Activated CD4-positive, alpha-beta T cell treated with anti-CD3 and anti-CD28 coated beads for 24 hours (primary cell): ENCODE measurements at regions not wholly inside any gene's neighbourhood (a gene's known extent, or its start where the extent isn't known, plus 50 kb on each side); places are given as distances from the start of the nearest gene placed in this dataset.

Experiments used
- DNase-seq, 2 donors: peaks; one replicate each; pipeline ENCODE4 v3.0.0-alpha.2; 2020; ENCODE audit warnings: low read depth in 2 of 2

DNA sequence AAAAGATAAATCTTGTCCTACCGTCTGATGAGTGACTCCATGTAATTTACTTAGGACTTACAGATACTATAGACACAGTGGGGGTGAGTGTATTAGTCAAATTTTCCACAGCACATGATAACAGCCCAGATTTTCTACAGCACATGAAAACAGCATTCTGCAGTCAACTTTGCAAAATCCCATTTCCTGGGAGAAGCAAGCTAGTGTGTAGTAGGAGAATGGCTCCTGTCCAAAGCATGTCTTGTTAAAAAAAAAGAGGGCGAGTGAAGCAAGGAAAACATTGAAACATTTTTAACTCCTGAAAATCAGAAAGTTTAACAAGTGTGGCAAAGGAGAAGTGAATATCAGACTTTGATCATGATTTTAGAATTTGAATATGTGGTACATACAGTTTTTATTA lies 817.8 kb upstream of the FAM98A start:
- DNase-seq: no peak

GRCh38 chr2:34414856-34415255 lies 815.8 kb upstream of the FAM98A start:
- DNase-seq: no peak

GRCh38 chr2:34408100-34408499 lies 809.0 kb upstream of the FAM98A start:
- no peak for DNase-seq

DNA sequence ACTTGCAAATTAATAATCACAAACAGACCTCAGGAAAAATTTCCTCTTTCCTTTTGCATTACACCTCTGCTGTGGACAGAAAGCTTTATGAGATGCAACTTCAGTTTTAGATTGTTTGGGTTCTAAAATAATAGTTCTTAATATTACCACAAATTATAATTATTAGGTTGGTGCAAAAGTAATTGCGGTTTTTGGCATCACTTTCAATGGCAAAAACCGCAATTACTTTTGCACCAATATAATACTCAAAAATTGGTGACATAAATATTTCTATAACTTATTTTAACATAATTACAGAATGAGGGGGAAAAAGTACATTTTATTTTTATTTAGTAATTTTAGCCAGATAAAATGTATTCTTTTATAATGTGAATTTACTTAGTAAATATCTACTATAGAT lies 804.4 kb upstream of the FAM98A start:
- DNase-seq: no peak

GRCh38 chr2:34402376-34402775 lies 803.3 kb upstream of the FAM98A start:
- DNase-seq: no peak

DNA sequence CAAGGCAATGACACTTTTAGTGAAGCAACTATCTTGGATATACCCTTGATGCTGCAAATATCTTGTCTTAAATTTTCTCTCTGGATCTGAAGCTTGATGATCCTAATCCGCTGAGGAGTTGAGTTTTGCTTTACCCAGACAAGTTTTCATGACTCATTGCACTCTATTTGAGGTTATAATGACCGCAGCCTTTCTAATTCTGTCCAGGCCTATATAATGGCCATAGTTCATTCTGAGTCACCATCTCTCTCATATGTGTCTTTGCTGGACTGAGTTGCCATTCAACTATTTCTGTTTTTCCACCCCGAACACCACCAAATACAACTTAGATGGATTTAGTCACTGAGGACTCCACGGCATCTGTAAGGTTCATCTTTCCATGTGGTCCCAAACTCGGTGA lies 802.1 kb upstream of the FAM98A start:
- DNase-seq: no peak

- DNase-seq: no peak
Measured at GRCh38 chr2:34388446-34388845, 789.3 kb upstream of the FAM98A start.

DNA sequence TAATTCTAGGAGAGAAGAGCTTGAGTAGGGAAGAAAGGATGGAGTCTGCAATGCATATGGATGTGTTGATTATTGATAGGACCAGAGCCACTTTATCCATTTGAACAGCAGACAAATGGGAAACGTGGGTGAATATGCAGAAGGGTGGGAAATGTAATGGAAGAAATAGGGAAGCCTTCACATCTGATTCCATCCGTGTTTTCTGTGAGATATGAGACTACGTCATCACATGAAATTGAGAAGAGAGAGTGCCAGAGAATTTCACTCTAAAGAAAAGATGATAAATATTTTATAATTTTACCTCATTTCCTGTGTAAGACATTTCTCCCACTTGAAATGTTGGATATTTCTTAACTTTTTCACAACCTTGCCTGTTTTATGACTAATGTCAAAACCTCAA lies 788.4 kb upstream of the FAM98A start:
- DNase-seq: no peak

- DNase-seq: no peak
Measured at GRCh38 chr2:34379586-34379985, 780.5 kb upstream of the FAM98A start.

DNA sequence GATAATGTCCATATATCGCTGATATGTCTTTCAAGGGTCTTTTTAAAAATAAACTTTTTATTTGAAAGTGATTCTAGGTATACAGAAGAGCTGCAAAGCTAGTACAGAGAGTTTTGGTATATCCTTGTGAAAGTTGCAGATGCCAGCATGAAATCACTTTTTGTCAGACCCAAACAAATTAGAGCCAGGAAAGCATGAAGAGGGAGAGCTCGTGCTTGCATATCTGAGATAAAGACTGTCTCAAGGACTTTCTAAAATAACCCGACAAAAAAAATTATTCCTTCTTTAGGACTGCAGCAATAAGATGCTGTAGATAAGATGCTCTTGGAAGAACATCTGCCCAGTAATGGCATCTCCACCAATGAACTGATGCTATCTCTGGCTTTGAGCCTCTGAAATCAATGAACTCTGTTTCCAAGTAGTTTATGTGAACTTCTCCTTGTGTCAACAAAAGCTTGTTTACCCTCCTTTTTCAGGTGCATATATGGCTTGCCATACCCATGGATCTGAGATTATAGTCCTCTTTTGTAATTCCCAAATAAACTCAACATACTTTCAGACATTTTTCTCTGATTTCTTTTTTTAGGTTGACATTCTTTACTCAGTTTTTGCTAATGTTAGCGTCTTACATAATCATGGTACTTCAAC lies 774.6 kb upstream of the FAM98A start:
- no peak for DNase-seq

- DNase-seq: no peak
Measured at GRCh38 chr2:34372967-34373366, 773.9 kb upstream of the FAM98A start.

DNA sequence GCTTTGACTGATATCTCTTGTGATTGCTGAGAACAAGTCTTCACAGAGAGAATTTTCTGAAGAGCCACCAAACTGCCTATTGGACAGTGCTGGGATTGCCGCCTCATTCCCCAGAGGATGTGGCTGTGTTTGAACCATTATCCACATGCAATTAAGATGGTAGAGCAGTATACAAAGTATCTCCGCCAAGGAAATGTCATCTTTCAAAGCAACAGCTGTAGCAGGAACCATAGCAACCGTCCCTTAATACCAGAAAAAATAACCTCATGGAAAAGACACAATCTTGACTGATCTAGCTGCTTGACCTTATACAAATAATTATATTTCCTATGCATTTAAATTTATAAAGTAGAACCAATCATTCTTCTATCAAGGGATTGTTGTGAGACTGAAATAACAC lies 772.6 kb upstream of the FAM98A start:
- no peak for DNase-seq

DNA sequence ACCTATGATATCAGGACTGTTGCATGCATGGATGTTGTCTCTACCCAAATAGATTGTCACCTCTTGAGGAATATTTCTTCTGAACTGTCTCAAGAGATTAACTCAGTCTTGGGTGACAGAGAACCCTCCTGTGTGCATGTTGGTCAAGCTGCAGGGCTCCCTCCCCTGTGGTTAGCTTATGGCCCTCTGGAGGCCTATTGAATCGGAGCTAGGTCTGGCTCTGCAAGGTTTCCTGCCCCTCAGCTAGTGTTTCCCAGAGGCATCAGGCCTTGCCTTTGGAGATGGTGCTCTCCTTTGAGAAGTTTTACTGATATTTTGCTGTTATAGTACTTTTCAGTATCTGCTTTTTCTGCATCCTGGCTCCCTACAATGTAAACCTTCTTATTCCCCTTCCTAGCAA lies 769.2 kb upstream of the FAM98A start:
- DNase-seq: no peak

GRCh38 chr2:34365932-34366331 lies 766.8 kb upstream of the FAM98A start:
- no peak for DNase-seq

- no peak for DNase-seq
Measured at GRCh38 chr2:34365512-34365911, 766.4 kb upstream of the FAM98A start.

- no peak for DNase-seq
Measured at GRCh38 chr2:34353509-34354113, 754.5 kb upstream of the FAM98A start.

DNA sequence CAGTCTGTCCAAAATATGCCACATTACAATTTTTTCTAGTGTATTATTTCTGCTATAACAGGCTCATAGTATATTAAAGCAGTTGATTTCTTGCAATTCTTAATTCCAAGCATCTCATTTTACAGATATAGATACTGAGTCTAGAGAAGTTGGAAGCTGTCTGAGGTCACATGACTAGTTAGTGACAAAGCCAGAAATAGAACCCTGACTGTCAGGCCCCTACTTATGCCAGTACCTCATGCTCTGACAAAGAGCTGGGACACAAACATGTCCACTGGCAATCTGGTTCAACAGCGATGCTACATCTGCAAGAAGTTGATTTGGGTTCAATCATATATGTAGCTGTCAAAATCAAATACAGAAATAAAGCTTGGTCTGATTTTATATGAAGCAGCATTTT lies 750.4 kb upstream of the FAM98A start:
- no peak for DNase-seq

DNA sequence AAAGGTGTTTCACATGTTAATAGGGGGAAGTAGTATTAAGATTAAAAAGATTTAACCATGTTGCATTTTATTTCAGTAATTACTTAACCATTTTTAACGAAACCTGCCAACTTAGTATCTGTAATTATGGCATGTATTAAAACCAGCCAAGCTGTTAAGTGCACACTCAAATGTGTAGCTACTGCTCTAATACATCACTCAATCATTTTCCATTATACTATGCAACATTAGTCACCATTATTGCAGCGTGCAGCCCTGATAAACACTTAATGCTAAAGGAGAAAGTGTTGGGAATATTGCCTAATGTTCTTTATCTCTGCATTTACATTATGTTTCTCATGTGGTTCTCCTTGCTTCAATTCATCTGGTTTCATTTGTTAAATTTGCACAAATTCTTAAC lies 745.9 kb upstream of the FAM98A start:
- no peak for DNase-seq

- DNase-seq: no peak
Measured at GRCh38 chr2:34340307-34340706, 741.2 kb upstream of the FAM98A start.

GRCh38 chr2:34337735-34338134 lies 738.6 kb upstream of the FAM98A start:
- no peak for DNase-seq

GRCh38 chr2:34332813-34333212 lies 733.7 kb upstream of the FAM98A start:
- DNase-seq: no peak

DNA sequence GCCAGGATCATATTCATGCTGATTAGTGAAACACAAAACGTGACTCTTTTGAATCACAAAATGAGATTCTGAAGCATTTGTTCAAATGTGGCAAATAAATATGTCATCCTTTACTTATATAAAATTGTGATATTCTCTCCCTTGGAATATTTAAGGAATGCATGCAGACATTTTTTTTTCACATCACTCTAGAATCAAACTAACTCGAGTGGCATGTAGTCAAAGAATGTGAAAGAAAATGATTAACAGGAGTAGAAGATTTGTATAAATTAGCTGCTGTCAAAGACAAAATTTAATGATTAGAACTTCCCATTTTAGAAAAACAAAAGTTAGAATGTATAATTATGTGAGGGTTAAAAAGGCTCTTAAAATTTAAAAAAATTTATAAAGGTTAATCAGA lies 721.0 kb upstream of the FAM98A start:
- DNase-seq: no peak

DNA sequence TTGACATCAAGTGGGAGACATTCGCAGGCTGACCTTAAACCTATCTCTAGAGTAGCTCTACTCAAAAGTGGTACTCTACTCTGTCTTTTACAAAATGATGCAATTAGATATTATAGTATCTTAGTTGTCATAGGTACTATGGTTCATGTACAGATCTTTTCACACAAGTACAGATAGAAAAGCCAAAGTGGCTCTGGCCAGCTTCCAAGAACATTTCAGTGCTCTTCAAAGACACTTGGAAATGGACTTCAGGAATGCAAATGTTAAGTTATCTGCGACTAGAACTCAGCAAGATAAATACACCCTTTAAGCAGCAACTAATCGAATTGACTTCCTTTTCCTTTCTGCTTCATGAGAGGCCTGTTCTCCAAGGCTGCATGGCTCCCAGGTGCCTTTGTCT lies 718.7 kb upstream of the FAM98A start:
- DNase-seq: no peak

GRCh38 chr2:34316788-34317187 lies 717.7 kb upstream of the FAM98A start:
- DNase-seq: no peak
